Heart left ventricle (tissue), 16 donors: ENCODE measurements at regions not wholly inside any gene's neighbourhood (a gene's known extent, or its start where the extent isn't known, plus 50 kb on each side); places are given as distances from the start of the nearest gene placed in this dataset.

Experiments used
- ATAC-seq, 4 donors: fragments of 200-7000 bp; cut with Tn5 transposase; one replicate each; pipeline ENCODE4 v1.9.1; 2020 to 2022; ENCODE audit warnings: moderate library complexity in 4 of 4, mild to moderate bottlenecking in 3 of 4, moderate number of reproducible peaks in 1 of 4
- DNase-seq, 5 donors: peaks; one replicate each; pipeline ENCODE4 v3.0.0-alpha.2; 2020
- H3K27ac ChIP-seq, 12 donors: fragments of 200-600 bp; sonication (generic) in 4 of 12; one replicate each; pipeline versions ENCODE4 v1.5.0 to v1.8.0; 2016 to 2022; ENCODE audit warnings: mild to moderate bottlenecking in 2 of 12
- H3K27me3 ChIP-seq, 9 donors: fragments of 200-600 bp; sonication (generic) in 2 of 9; one replicate each; pipeline versions ENCODE4 v1.5.1 to v1.8.0; 2016 to 2022; ENCODE audit warnings: mild to moderate bottlenecking in 3 of 9
- H3K36me3 ChIP-seq, 9 donors: fragments of 200-600 bp; sonication (generic) in 2 of 9; one replicate each; pipeline versions ENCODE4 v1.5.0 to v1.8.0; 2018 to 2022; ENCODE audit warnings: mild to moderate bottlenecking in 2 of 9
- H3K4me1 ChIP-seq, 12 donors: fragments of 200-600 bp; sonication (generic) in 4 of 12; one replicate each; pipeline versions ENCODE4 v1.5.0 to v1.8.0; 2016 to 2022; ENCODE audit warnings: mild to moderate bottlenecking in 3 of 12
- H3K4me3 ChIP-seq, 12 donors: fragments of 200-600 bp; sonication (generic) in 4 of 12; one replicate each; pipeline versions ENCODE4 v1.5.0 to v1.8.0; 2017 to 2022; ENCODE audit warnings: mild to moderate bottlenecking in 9 of 12, moderate library complexity in 4 of 12
- H3K9me3 ChIP-seq, 12 donors: fragments of 200-600 bp; sonication (generic) in 4 of 12; one replicate each; pipeline versions ENCODE4 v1.5.0 to v1.8.0; 2016 to 2022; ENCODE audit warnings: mild to moderate bottlenecking in 1 of 12
- POLR2A ChIP-seq, 2 donors: fragments of 450-650 bp; IDR thresholded peaks; one replicate each; pipeline ENCODE4 v1.6.1; 2017; ENCODE audit warnings: antibody characterized with exemption in 2 of 2, mild to moderate bottlenecking in 2 of 2, moderate library complexity in 2 of 2
- WGBS, 4 donors: extraction: QIAGEN DNeasy Blood & Tissue Kit in 2 of 4; methylation state at CpG; one replicate each; pipeline versions ENCODE4 v1.1.5 to v1.1.7; 2013 to 2018; 5-methylcytosine and 5-hydroxymethylcytosine counted together
- intact Hi-C, 10 donors: fragments of 100-400 bp; cut with DNase I; formaldehyde crosslinking; loops; one replicate each; pipeline versions ENCODE4 v1.11.1 to v1.14.2; 2022
- TF ChIP-seq, protein P1 (sequence below), 12 donors: fragments of 200-600 bp; sonication (generic) in 4 of 12; IDR thresholded peaks; one replicate each; pipeline versions ENCODE4 v1.5.0 to v1.8.0; 2018 to 2022; ENCODE audit warnings: antibody characterized with exemption in 12 of 12, mild to moderate bottlenecking in 5 of 12
- donor health status: ischemic (EF 13 %, LVEDD 7.1; RV severe dilation, severe dysfunction).
- donor health status: healthy with polysubstance abuse.
- donor health status: DM: no; HTN: yes; CAD: no.
- donor health status: DM: no; HTN: no; CAD: no.
- donor health status: ischemic (EF 25% LVEDD 6.9; RV normal size, moderate dysfunction).
- donor health status: ischemic (EF 25% LVEDD 5.7; RV mildly dilated, moderate dysfunction).
- donor health status: healthy.
- donor health status: DM: yes; HTN: yes; CAD: no.
- donor health status: ischemic (EF 35%, LVEDD 5.7; RV mildly dilated, moderate dysfunction).
- donor health status: nonischemic (EF 11% LVEDD 7.7; RV severe dilation, severe dysfunction).
- donor health status: DM: yes; HTN: yes; CAD: no.
- donor health status: PGD.
- donor health status: ischemic (EF 29% LVEDD 5.4; RV normal size, mild dysfunction).
- donor health status: nonischemic (EF 23%, LVEDD 6.1; RV moderate dilation, normal function).

- TF ChIP-seq, protein P1, sequence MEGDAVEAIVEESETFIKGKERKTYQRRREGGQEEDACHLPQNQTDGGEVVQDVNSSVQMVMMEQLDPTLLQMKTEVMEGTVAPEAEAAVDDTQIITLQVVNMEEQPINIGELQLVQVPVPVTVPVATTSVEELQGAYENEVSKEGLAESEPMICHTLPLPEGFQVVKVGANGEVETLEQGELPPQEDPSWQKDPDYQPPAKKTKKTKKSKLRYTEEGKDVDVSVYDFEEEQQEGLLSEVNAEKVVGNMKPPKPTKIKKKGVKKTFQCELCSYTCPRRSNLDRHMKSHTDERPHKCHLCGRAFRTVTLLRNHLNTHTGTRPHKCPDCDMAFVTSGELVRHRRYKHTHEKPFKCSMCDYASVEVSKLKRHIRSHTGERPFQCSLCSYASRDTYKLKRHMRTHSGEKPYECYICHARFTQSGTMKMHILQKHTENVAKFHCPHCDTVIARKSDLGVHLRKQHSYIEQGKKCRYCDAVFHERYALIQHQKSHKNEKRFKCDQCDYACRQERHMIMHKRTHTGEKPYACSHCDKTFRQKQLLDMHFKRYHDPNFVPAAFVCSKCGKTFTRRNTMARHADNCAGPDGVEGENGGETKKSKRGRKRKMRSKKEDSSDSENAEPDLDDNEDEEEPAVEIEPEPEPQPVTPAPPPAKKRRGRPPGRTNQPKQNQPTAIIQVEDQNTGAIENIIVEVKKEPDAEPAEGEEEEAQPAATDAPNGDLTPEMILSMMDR (IDR thresholded peaks at IDR 0.05) = no peak
- no peak for TF ChIP-seq POLR2A (IDR thresholded peaks at IDR 0.05)
- Histone ChIP-seq H3K27ac (no peak overlapping the region), H3K4me3 (no peak overlapping the region), H3K9me3 (peaks cover 0 to 9% (median under 1%) of the 10 kb centered on the region in 12 donors), H3K4me1 (no peaks in the 10 kb centered on the region), H3K27me3 (no peaks in the 10 kb centered on the region), H3K36me3 (no peaks in the 10 kb centered on the region)
- no peak for ATAC-seq
- DNase-seq = no peak
- WGBS, 4 donors = 72 to 83% (median 77%) methylated on average over 3 of the region's 3 CpGs
- intact Hi-C loops = no loop called here
These were observed 873.8 kb downstream of the ROBO2 start for GRCh38 chr3:77913524-77914174.

GRCh38 chr3:77915336-77915735, 875.4 kb downstream of the ROBO2 start:
- no peak for ATAC-seq

DNA sequence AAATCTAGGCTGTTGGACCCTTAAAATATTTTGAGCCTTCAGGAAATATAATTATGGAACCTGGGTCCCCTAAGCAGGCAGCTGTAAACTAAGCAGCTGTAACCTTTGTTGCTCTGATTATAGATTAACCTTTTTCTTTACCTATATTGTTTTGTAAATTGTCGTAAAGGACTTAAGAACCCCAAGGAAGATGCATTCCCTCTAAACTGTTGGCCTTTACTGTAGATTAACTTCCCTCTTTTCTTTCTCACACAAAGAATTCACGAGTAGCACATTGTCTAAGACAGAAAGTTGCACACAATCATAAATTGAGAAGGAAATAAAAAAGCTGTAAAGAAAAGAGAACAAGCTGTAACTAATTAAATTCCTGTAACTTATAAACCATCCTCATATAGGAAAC, 877.3 kb downstream of the ROBO2 start:
- WGBS, 4 donors = 58 to 81% (median 63%) methylated on average over 2 of the region's 2 CpGs
- TF ChIP-seq POLR2A (IDR thresholded peaks at IDR 0.05) = no peak
- TF ChIP-seq, protein P1 (IDR thresholded peaks at IDR 0.05) = no peak
- Histone ChIP-seq H3K4me3 (no peak overlapping the region), H3K36me3 (no peaks in the 10 kb centered on the region), H3K9me3 (peaks cover 0 to 28% (median 14%) of the 10 kb centered on the region in 12 donors), H3K4me1 (no peaks in the 10 kb centered on the region), H3K27me3 (no peaks in the 10 kb centered on the region), H3K27ac (no peak overlapping the region)
- no peak for DNase-seq
- intact Hi-C loops = no loop called here
- ATAC-seq = no peak

More at GRCh38 chr3:77915336-77915735, 875.4 kb downstream of the ROBO2 start:
- Histone ChIP-seq H3K27ac (no peak overlapping the region), H3K4me1 (no peaks in the 10 kb centered on the region), H3K27me3 (no peaks in the 10 kb centered on the region), H3K36me3 (no peaks in the 10 kb centered on the region), H3K9me3 (peaks cover 0 to 21% (median 8%) of the 10 kb centered on the region in 12 donors), H3K4me3 (no peak overlapping the region)
- TF ChIP-seq, protein P1 (IDR thresholded peaks at IDR 0.05) = no peak
- no peak for TF ChIP-seq POLR2A (IDR thresholded peaks at IDR 0.05)
- no peak for DNase-seq
- WGBS, 4 donors = 72 to 85% (median 79%) methylated on average over 2 of the region's 2 CpGs
- intact Hi-C loops = no loop called here

DNA sequence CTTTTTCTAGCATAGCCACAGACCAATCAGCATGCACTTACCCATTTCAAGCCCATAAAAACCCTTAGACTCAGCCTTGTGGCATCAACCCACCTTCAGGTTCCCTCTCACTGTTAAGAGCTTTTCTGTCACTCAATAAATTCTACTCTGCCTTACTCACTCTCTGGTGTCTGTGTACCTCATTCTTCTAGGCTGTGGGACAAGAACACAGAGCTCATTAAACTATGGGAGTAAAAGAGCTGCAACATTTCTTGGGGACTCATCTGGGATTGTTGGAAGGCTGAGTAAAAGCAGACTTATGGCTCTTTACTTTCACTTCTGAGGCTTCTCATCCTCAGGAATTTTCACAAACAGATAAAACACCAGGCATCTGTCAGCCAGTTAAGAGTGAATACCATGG, 879.3 kb downstream of the ROBO2 start:
- H3K9me3 ChIP-seq = peaks cover 0 to 29% (median 14%) of the 10 kb centered on the region in 12 donors
- H3K27ac ChIP-seq = no peak overlapping the region
- H3K36me3 ChIP-seq = no peaks in the 10 kb centered on the region
- H3K27me3 ChIP-seq = no peaks in the 10 kb centered on the region
- TF ChIP-seq, protein P1 (IDR thresholded peaks at IDR 0.05) = no peak
- TF ChIP-seq POLR2A (IDR thresholded peaks at IDR 0.05) = no peak
- H3K4me3 ChIP-seq = no peak overlapping the region
- ATAC-seq = no peak
- DNase-seq = no peak
- intact Hi-C loops = no loop called here
- H3K4me1 ChIP-seq = no peaks in the 10 kb centered on the region
